ENCODE measurements at regions not wholly inside any gene's neighbourhood (a gene's known extent, or its start where the extent isn't known, plus 50 kb on each side); places are given as distances from the start of the nearest gene placed in this dataset.

- H3K9ac ChIP-seq (ENCODE audit: insufficient read depth, low read length, poor library complexity, severe bottlenecking), result no peak overlapping the region
- Mint-ChIP-seq H3K27ac (no peak overlapping the region), H3K4me1 (no peaks in the 10 kb centered on the region), H3K27me3 (ENCODE audit: low read depth in 3 of 3) (peaks cover 3 to 7% (median 5%) of the 10 kb centered on the region in 3 donors), H3K4me3 (no peak overlapping the region), H3K9me3 (peaks cover 16 to 33% (median 23%) of the 10 kb centered on the region in 7 donors), H3K36me3 (no peaks in the 10 kb centered on the region)
- no peak overlapping the region for H3K4me2 ChIP-seq (replicated peaks; ENCODE audit: extremely low read depth, low read length, poor library complexity, severe bottlenecking)
- no peaks in the 10 kb centered on the region for H4K20me1 ChIP-seq (ENCODE audit: insufficient read depth, low read length)
- no peak overlapping the region for H2AFZ ChIP-seq (ENCODE audit: insufficient read depth, low read depth, low read length, poor library complexity, severe bottlenecking)
- H3K4me3 ChIP-seq (replicated peaks in 1 of 3; ENCODE audit: low read depth in 2 of 3, low read length in 3 of 3), result no peak overlapping the region
- no peaks in the 10 kb centered on the region for H3K36me3 ChIP-seq (replicated peaks in 1 of 2; ENCODE audit: control insufficient read depth in 1 of 2, insufficient read depth in 2 of 2, low read length in 2 of 2)
- H3K9me3 ChIP-seq (replicated peaks in 1 of 2; ENCODE audit: control insufficient read depth in 1 of 2, insufficient read depth in 1 of 2, low read length in 2 of 2), result peaks cover 13 to 26% of the 10 kb centered on the region in 2 donors
- H3K27me3 ChIP-seq (ENCODE audit: control insufficient read depth in 2 of 2, insufficient read depth in 2 of 2, low read length in 2 of 2), result no peaks in the 10 kb centered on the region
- H3K27ac ChIP-seq (ENCODE audit: low read depth in 1 of 2, low read length in 2 of 2), result no peak overlapping the region
- no peaks in the 10 kb centered on the region for H3K79me2 ChIP-seq (ENCODE audit: insufficient read depth, low read length)
- no CpG with 5 or more reads among the region's 2 CpGs for WGBS (ENCODE audit: insufficient coverage)
- TF ChIP-seq, protein P1, sequence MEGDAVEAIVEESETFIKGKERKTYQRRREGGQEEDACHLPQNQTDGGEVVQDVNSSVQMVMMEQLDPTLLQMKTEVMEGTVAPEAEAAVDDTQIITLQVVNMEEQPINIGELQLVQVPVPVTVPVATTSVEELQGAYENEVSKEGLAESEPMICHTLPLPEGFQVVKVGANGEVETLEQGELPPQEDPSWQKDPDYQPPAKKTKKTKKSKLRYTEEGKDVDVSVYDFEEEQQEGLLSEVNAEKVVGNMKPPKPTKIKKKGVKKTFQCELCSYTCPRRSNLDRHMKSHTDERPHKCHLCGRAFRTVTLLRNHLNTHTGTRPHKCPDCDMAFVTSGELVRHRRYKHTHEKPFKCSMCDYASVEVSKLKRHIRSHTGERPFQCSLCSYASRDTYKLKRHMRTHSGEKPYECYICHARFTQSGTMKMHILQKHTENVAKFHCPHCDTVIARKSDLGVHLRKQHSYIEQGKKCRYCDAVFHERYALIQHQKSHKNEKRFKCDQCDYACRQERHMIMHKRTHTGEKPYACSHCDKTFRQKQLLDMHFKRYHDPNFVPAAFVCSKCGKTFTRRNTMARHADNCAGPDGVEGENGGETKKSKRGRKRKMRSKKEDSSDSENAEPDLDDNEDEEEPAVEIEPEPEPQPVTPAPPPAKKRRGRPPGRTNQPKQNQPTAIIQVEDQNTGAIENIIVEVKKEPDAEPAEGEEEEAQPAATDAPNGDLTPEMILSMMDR (IDR thresholded peaks at IDR 0.05), result no peak
- no peaks in the 10 kb centered on the region for H3K4me1 ChIP-seq (ENCODE audit: control insufficient read depth in 1 of 2, insufficient read depth in 2 of 2, low read length in 2 of 2)
- intact Hi-C loops (cut with micrococcal nuclease), result no loop called here
- DNase-seq, result no peak
These were observed 106.1 kb upstream of the ANO4 start for GRCh38 chr12:100688451-100688864.

DNA sequence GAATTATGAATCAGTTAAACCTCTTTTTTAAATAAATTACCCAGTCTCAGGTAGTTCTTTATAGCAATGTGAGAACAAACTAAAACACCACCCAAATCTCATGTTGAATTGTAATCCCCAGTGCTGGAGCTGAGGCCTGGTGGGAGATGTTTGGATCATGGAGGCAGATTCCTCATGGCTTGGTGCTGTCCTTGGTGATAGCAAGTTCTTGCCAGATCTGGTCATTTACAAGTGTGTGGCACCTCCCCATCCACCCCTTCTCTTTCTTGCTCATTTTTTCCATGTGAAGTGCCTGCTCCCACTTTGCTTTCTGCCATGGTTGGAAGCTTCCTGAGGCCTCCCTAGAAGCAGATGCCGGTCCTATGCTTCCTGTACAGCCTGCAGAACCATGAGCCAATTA, 102.1 kb upstream of the ANO4 start:
- no peaks in the 10 kb centered on the region for H3K36me3 Mint-ChIP-seq
- no peak overlapping the region for H3K27ac Mint-ChIP-seq
- Histone ChIP-seq H4K20me1 (ENCODE audit: insufficient read depth, low read length) (no peaks in the 10 kb centered on the region), H3K9ac (ENCODE audit: insufficient read depth, low read length, poor library complexity, severe bottlenecking) (no peak overlapping the region), H3K27ac (ENCODE audit: low read depth in 1 of 2, low read length in 2 of 2) (no peak overlapping the region), H3K79me2 (ENCODE audit: insufficient read depth, low read length) (no peaks in the 10 kb centered on the region), H3K9me3 (replicated peaks in 1 of 2; ENCODE audit: control insufficient read depth in 1 of 2, insufficient read depth in 1 of 2, low read length in 2 of 2) (no peaks in the 10 kb centered on the region), H3K4me2 (replicated peaks; ENCODE audit: extremely low read depth, low read length, poor library complexity, severe bottlenecking) (no peak overlapping the region), H3K4me1 (ENCODE audit: control insufficient read depth in 1 of 2, insufficient read depth in 2 of 2, low read length in 2 of 2) (no peaks in the 10 kb centered on the region), H2AFZ (ENCODE audit: insufficient read depth, low read depth, low read length, poor library complexity, severe bottlenecking) (no peak overlapping the region), H3K4me3 (replicated peaks in 1 of 3; ENCODE audit: low read depth in 2 of 3, low read length in 3 of 3) (no peak overlapping the region), H3K27me3 (ENCODE audit: control insufficient read depth in 2 of 2, insufficient read depth in 2 of 2, low read length in 2 of 2) (no peaks in the 10 kb centered on the region), H3K36me3 (replicated peaks in 1 of 2; ENCODE audit: control insufficient read depth in 1 of 2, insufficient read depth in 2 of 2, low read length in 2 of 2) (no peaks in the 10 kb centered on the region)
- H3K9me3 Mint-ChIP-seq, result peaks cover 0 to 6% (median 2%) of the 10 kb centered on the region in 7 donors
- intact Hi-C loops (cut with micrococcal nuclease), result no loop called here
- no peak overlapping the region for H3K4me3 Mint-ChIP-seq
- peaks cover 3 to 9% (median 8%) of the 10 kb centered on the region in 3 donors for H3K27me3 Mint-ChIP-seq (ENCODE audit: low read depth in 3 of 3)
- 100% methylated on average over 1 of the region's 1 CpG for WGBS (ENCODE audit: insufficient coverage)
- TF ChIP-seq, protein P1 (IDR thresholded peaks at IDR 0.05), result no peak
- no peak for DNase-seq
- no peaks in the 10 kb centered on the region for H3K4me1 Mint-ChIP-seq
